Stimulated activated CD4-positive, alpha-beta T cell treated with anti-CD3 and anti-CD28 coated beads, Interleukin-1b, Interleukin-23, amount 100 ng/mL, for 48 hours (primary cell): ENCODE measurements at regions not wholly inside any gene's neighbourhood (a gene's known extent, or its start where the extent isn't known, plus 50 kb on each side); places are given as distances from the start of the nearest gene placed in this dataset.
"Not testable (repeated sequence)": the region's sequence is repeated elsewhere in the genome, so short reads cannot be mapped to it uniquely, and the experiment has no call there.

Experiments used
- DNase-seq: peaks from one replicate; pipeline ENCODE4 v3.0.0-alpha.2; 2020

DNA sequence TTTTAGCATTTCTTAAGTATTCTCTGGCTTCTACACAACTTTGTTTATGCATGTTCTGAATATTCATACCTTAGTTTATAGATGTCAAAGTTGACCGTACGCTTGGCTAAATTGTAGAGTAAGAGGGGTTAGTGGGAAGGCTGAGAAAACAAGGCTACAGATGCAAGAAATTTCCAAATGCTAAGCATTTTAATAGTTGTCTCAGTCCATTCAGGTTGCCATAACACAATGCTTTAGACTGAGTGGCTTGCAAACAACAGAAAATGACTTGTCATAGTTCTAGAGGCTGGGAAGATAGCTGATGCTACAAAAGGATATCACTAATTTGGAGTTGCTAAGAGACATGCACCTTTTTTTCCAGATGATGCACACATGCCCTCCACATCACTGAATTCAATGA, 53.0 kb upstream of the C1QTNF3 start:
- not testable (repeated sequence) for DNase-seq

DNA sequence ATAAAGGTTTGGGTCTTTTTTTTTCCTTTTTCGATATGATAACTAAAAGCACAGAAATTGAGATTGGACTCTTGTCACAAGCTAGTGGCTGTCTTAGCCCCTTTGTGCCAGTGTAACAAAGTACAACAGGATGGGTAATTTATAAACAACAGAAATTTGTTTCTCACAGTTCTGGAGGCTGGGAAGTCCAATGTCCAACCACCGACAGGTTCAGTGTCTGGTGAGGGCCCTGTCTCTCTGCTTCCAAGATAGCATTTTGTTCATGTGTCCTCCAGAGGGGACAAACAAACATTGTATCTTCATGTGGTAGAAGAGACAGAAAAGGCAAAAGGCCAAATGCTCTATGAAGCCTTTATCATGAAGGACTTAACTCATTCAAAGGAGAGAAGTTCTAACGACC, 56.9 kb upstream of the C1QTNF3 start:
- DNase-seq, result not testable (repeated sequence)

DNA sequence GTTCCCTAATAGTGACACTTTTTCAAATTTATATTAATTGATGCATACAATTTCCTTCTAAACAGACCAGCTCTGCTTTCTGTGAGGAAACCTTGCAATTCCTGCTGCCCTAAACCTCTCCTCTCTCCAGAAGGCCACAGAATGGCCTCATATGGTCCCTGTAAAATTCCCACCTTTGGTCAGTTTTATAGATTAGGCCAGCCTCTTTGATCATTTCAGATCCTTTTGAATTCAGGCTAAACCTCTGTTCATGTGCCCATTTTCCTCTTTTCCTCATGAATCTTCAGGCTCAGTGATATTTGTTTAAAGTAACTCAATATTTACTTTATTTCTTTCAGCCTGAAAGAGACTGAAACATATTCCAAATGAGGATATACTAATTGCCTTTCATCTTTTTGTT, 58.6 kb upstream of the C1QTNF3 start:
- not testable (repeated sequence) for DNase-seq

- not testable (repeated sequence) for DNase-seq
These were observed 65.9 kb upstream of the C1QTNF3 start for GRCh38 chr5:34108897-34109296.

GRCh38 chr5:34124280-34124679, 81.3 kb upstream of the C1QTNF3 start:
- DNase-seq, result not testable (repeated sequence)

DNA sequence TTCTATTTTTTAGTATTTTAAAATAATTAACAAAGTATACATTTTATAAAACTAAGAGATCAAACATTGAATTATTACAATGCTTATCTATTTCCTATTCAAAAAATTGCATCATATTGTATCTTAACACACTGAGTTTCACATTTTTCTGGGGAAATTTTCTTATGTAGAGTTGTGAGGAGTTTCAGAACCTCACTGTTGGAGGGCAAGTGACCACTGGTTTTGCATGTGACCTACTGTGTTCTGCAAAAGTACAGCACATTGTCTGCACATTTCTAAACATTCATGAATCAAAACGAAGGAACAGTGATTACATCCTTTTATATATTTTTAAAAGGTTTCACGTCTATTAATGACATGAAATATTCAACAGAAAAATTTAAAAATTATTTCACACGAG, 82.3 kb upstream of the C1QTNF3 start:
- not testable (repeated sequence) for DNase-seq

GRCh38 chr5:34126741-34127140, 83.7 kb upstream of the C1QTNF3 start:
- DNase-seq, result not testable (repeated sequence)

GRCh38 chr5:34127818-34128217, 84.8 kb upstream of the C1QTNF3 start:
- DNase-seq, result not testable (repeated sequence)

GRCh38 chr5:34128890-34129289, 85.9 kb upstream of the C1QTNF3 start:
- not testable (repeated sequence) for DNase-seq

- DNase-seq, result not testable (repeated sequence)
These were observed 112.0 kb upstream of the C1QTNF3 start for GRCh38 chr5:34154988-34155387.

DNA sequence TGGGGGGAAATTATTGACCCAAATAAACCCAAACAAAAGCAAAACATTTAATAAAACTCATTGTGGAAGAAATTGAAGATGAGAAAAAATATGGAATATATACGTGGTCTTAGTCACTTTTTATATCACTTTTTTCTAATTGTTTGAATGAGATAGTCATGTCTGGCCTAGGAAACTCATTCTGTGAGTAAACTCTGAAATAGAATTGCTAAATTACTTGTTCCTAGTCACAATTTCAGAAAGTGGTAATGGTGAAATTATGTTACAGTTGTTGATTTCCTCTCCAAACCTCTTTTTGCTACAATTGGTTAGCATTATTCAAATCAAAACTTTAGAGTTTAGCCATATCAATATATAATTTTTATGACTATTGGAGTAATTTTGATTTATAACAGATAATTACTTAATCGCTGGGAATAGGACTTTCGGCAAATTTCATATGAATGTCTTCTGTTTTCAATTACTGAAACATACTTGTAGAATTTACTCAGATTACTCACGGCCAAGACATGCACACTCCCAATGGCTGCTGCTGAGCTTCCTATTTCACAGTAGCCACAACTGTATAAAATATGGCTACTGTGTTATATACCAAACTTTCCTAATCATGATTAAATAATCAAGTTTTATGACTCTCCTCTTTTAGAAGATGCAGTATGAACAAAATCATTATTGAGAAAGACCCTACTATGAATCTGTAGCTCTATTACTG, 113.8 kb upstream of the C1QTNF3 start:
- DNase-seq, result not testable (repeated sequence)

DNA sequence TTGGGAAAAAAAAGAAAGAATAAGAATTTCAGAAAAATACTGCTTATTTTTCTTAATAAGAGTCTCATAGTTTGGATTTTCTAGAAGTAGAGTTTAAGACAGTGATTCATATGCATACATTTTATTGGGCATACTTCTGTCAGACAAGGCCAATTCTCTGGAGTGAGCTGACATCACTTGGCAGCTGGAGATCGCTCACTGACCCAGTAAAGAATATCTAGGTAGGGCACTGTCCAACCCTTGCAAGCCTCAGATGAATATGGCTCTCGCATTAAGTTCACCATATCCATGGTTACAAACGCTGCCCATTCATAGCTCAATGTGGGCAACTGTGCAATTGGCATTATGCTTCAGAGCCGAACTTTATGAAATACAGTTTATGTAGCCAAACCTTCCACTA, 117.9 kb upstream of the C1QTNF3 start:
- DNase-seq, result not testable (repeated sequence)

GRCh38 chr5:34171398-34171797, 128.4 kb upstream of the C1QTNF3 start:
- not testable (repeated sequence) for DNase-seq

GRCh38 chr5:34179453-34180190, 136.6 kb upstream of the C1QTNF3 start:
- not testable (repeated sequence) for DNase-seq

DNA sequence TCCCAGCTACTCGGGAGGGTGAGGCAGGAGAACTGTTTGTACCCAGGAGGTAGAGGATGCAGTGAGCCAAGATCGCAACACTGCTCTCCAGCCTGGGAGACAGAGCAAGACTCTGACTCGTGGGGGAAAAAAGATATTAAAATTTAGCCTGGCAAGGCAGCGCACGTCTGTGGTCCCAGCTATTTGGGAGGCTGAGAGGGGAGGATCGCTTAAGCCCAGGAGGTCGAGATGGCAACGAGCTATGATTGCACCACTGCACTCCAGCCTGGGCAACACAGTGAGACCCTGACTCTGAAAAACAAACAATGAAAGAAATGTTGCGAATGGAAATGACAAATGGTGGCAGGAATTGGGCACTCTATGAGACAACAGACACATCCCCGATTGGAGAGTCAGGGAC, 137.2 kb upstream of the C1QTNF3 start:
- DNase-seq, result not testable (repeated sequence)

DNA sequence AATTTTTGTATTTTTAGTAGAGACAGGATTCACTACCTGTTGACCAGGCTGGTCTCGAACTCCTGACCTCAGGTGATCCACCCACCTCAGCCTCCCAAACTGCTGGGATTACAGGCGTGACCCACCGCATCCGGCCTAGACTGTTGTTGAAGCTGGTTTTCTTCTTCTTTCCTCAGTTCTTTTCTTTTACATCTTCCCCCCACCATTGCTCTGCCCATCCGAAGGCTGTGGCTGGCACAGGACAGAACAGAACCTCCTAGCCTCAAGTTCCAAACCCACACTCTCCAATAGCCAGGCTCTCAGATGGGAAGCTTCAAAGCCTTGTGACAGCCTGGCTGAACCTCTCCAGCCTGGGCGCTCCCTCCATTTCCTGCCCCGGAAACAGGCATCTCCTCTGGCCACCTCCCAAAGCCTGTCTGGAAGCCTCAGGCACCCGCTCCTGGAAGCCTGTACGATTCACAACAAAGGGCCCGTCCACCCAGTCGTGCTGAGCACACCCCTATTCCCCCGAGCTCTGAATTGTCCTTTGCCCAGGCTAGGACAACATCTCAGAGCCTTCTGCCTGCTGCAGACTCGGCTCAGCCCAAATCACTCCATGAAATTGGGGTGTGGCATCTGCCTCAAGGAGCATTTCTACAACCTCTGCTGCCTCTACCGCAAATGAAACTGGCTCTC, 138.1 kb upstream of the C1QTNF3 start:
- peak; percentile 1 for DNase-seq

- DNase-seq, result not testable (repeated sequence)
These were observed 142.0 kb upstream of the C1QTNF3 start for GRCh38 chr5:34185005-34185404.

GRCh38 chr5:34185572-34185971, 142.6 kb upstream of the C1QTNF3 start:
- DNase-seq, result not testable (repeated sequence)

GRCh38 chr5:34186108-34186507, 143.1 kb upstream of the C1QTNF3 start:
- not testable (repeated sequence) for DNase-seq

DNA sequence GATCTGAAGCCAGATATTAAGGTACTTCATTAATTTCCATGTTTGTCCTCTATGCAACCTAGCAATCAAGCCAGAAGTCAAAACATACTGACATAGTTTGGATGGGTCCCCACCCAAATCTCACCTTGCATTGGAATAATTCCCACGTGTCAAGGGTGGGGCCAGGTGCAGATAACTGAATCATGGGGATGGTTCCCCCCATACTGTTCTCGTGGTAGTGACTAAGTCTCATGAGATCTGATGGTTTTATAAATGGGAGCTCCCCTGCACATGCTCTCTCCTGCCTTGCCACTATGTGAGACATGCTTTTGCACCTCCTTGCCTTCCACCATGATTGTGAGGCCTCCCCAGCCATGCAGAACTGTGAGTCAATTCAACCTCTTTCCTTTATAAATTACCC, 143.9 kb upstream of the C1QTNF3 start:
- peak; percentile 2 for DNase-seq

- DNase-seq, result not testable (repeated sequence)
These were observed 144.4 kb upstream of the C1QTNF3 start for GRCh38 chr5:34187441-34187840.

GRCh38 chr5:34188001-34188822, 145.2 kb upstream of the C1QTNF3 start:
- DNase-seq, result peak; percentile 84

DNA sequence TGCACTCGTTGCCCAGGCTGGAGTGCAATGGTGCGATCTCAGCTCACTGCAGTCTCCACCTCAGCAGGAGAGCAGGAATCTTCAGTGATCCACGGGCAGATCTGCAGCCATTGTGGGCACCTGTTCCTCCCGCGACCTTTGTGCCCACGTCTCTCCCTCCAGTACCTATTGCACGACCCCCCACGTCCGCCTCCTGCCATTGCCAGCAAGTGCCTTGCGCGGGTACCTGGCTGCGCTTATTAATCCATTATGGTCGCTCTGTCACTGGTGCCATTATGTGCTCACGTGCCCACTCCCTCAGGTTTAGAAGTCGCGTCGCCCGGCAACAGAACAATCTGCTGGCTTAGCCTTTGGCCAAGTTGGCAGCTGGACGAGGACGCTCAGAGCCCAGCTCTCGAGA, 146.2 kb upstream of the C1QTNF3 start:
- peak; percentile 5 for DNase-seq
